Gastroesophageal sphincter (tissue), 3 donors: ENCODE measurements at regions not wholly inside any gene's neighbourhood (a gene's known extent, or its start where the extent isn't known, plus 50 kb on each side); places are given as distances from the start of the nearest gene placed in this dataset.

Experiments
- EP300 ChIP-seq: sonication (generic); formaldehyde crosslinking; IDR thresholded peaks from one replicate; pipeline ENCODE4 v1.6.1; 2017; ENCODE audit warnings: antibody characterized with exemption, mild to moderate bottlenecking
- POLR2A ChIP-seq, 2 donors: fragments of 450-650 bp; IDR thresholded peaks; one replicate each; pipeline ENCODE4 v1.6.1; 2017; ENCODE audit warnings: antibody characterized with exemption in 2 of 2, mild to moderate bottlenecking in 2 of 2, moderate library complexity in 1 of 2
- POLR2AphosphoS5 ChIP-seq: sonication (generic); formaldehyde crosslinking; IDR thresholded peaks from one replicate; pipeline ENCODE4 v1.6.1; 2017; ENCODE audit warnings: antibody characterized with exemption
- TF ChIP-seq, protein P1 (sequence below), 4 experiments: fragments of 200-600 bp in 2 of 4; fragments of 450-650 bp in 2 of 4; sonication (generic) in 1 of 4; IDR thresholded peaks; one replicate each; pipeline ENCODE4 v1.5.1; 2017 to 2019; ENCODE audit warnings: antibody characterized with exemption in 4 of 4, mild to moderate bottlenecking in 2 of 4, moderate library complexity in 2 of 4

DNA sequence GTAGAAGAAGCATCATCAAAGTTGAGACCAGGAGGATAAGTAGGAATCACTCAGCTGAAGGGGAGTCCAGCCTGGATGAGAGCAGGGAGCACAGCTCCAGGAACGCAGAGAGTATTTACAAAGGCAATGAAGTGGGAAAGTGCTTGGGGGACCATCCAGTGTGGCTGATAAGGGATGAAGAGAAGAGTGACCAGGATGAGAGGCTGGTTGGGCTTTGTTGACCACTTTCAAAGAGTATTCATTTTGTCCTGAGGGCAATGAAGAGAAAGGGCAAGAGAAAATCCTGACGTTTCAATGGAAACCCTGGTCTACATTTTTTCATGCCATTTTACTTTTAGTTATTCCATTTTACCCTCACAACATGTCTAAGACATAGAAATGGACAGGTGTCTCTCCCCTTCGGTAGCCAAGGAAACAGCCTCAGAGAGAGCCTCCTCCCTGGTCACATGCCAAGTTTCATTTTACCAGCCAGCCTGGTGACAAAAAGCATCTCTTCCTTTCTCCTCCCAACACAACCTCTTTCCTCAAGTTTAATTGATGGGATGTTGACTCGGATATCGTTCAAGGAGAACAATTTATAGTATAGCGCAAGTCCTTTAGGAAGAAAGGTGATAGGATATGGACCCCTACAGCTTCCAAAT, 492.7 kb upstream of the CLINT1 start:
- TF ChIP-seq POLR2A (IDR thresholded peaks at IDR 0.05) = no peak
- TF ChIP-seq, protein P1, sequence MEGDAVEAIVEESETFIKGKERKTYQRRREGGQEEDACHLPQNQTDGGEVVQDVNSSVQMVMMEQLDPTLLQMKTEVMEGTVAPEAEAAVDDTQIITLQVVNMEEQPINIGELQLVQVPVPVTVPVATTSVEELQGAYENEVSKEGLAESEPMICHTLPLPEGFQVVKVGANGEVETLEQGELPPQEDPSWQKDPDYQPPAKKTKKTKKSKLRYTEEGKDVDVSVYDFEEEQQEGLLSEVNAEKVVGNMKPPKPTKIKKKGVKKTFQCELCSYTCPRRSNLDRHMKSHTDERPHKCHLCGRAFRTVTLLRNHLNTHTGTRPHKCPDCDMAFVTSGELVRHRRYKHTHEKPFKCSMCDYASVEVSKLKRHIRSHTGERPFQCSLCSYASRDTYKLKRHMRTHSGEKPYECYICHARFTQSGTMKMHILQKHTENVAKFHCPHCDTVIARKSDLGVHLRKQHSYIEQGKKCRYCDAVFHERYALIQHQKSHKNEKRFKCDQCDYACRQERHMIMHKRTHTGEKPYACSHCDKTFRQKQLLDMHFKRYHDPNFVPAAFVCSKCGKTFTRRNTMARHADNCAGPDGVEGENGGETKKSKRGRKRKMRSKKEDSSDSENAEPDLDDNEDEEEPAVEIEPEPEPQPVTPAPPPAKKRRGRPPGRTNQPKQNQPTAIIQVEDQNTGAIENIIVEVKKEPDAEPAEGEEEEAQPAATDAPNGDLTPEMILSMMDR (IDR thresholded peaks at IDR 0.05) = no peak
- no peak for TF ChIP-seq POLR2AphosphoS5
- TF ChIP-seq EP300 = no peak
